CD14-positive monocyte (primary cell): ENCODE measurements at regions not wholly inside any gene's neighbourhood (a gene's known extent, or its start where the extent isn't known, plus 50 kb on each side); places are given as distances from the start of the nearest gene placed in this dataset.

ENCODE experiments used
- DNase-seq, 3 donors: peaks; one replicate each; pipeline ENCODE4 v3.0.0-alpha.2; 2011 to 2022
- H2AFZ ChIP-seq: 2 replicates; pipeline ENCODE4 v1.6.0; 2012; ENCODE audit warnings: mild to moderate bottlenecking, low read depth, low read length, inconsistent platforms; ENCODE audit not compliant: insufficient read depth, poor library complexity, severe bottlenecking
- H3K27ac ChIP-seq, 2 donors: 1 replicate in 1 of 2; 2 replicates in 1 of 2; pipeline ENCODE4 v1.5.1; 2012 to 2013; ENCODE audit warnings: low read length in 2 of 2, control low read depth in 1 of 2, inconsistent platforms in 1 of 2, low read depth in 1 of 2, mild to moderate bottlenecking in 1 of 2
- H3K27me3 ChIP-seq, 2 donors: one replicate each; pipeline versions ENCODE4 v1.6.0 to v1.6.1; 2011 to 2013; ENCODE audit warnings: low read length in 2 of 2; ENCODE audit not compliant: control insufficient read depth in 2 of 2, insufficient read depth in 2 of 2
- H3K36me3 ChIP-seq, 2 donors: replicated peaks in 1 of 2; 1 replicate in 1 of 2; 2 replicates in 1 of 2; pipeline versions ENCODE4 v1.5.1 to v1.6.1; 2012 to 2013; ENCODE audit warnings: low read length in 2 of 2, control low read depth in 1 of 2, inconsistent platforms in 1 of 2, mild to moderate bottlenecking in 1 of 2; ENCODE audit not compliant: insufficient read depth in 2 of 2, control insufficient read depth in 1 of 2
- H3K4me1 ChIP-seq, 2 donors: 1 replicate in 1 of 2; 2 replicates in 1 of 2; pipeline versions ENCODE4 v1.5.1 to v1.6.1; 2012 to 2013; ENCODE audit warnings: low read length in 2 of 2, control low read depth in 1 of 2, inconsistent platforms in 1 of 2, mild to moderate bottlenecking in 1 of 2, moderate library complexity in 1 of 2; ENCODE audit not compliant: insufficient read depth in 2 of 2, control insufficient read depth in 1 of 2
- H3K4me2 ChIP-seq: replicated peaks from 2 replicates; pipeline ENCODE3; 2012; ENCODE audit warnings: low read length, moderate library complexity, mild to moderate bottlenecking; ENCODE audit not compliant: poor library complexity, severe bottlenecking; ENCODE audit errors: extremely low read depth
- H3K4me3 ChIP-seq, 3 experiments: fragments of 200-600 bp in 1 of 3; sonication (generic) in 1 of 3; replicated peaks in 1 of 3; 1 replicate in 2 of 3; 2 replicates in 1 of 3; pipeline ENCODE4 v1.5.1; 2011 to 2013; ENCODE audit warnings: low read length in 3 of 3, mild to moderate bottlenecking in 3 of 3, control low read depth in 2 of 3, low read depth in 2 of 3, inconsistent platforms in 1 of 3, moderate library complexity in 1 of 3
- H3K79me2 ChIP-seq: 2 replicates; pipeline ENCODE4 v1.6.0; 2012; ENCODE audit warnings: mild to moderate bottlenecking, control low read depth, inconsistent platforms, low read length, moderate library complexity; ENCODE audit not compliant: insufficient read depth
- H3K9ac ChIP-seq: 2 replicates; pipeline ENCODE4 v1.6.0; 2017; ENCODE audit warnings: low read length, mild to moderate bottlenecking; ENCODE audit not compliant: insufficient read depth, poor library complexity, severe bottlenecking
- H3K9me3 ChIP-seq, 2 donors: replicated peaks in 1 of 2; 1 replicate in 1 of 2; 2 replicates in 1 of 2; pipeline versions ENCODE4 v1.5.1 to v1.6.1; 2012 to 2013; ENCODE audit warnings: low read length in 2 of 2, control low read depth in 1 of 2; ENCODE audit not compliant: control insufficient read depth in 1 of 2, insufficient read depth in 1 of 2
- H4K20me1 ChIP-seq: 2 replicates; pipeline ENCODE4 v1.6.0; 2012; ENCODE audit warnings: mild to moderate bottlenecking, low read length, control low read depth, moderate library complexity; ENCODE audit not compliant: insufficient read depth
- H3K27ac Mint-ChIP-seq, 7 donors: one replicate each; pipeline ENCODE4 v1.8.0; 2020; ENCODE audit warnings: mild to moderate bottlenecking in 7 of 7, mixed read lengths in 7 of 7, moderate library complexity in 6 of 7, inconsistent platforms in 2 of 7
- H3K27me3 Mint-ChIP-seq, 3 donors: one replicate each; pipeline ENCODE4 v1.8.0; 2021 to 2022; ENCODE audit warnings: low read depth in 3 of 3, mild to moderate bottlenecking in 3 of 3, mixed read lengths in 3 of 3, moderate library complexity in 3 of 3, inconsistent platforms in 1 of 3
- H3K36me3 Mint-ChIP-seq, 2 donors: one replicate each; pipeline ENCODE4 v1.8.0; 2020; ENCODE audit warnings: mixed read lengths in 2 of 2, inconsistent platforms in 1 of 2, mild to moderate bottlenecking in 1 of 2
- H3K4me1 Mint-ChIP-seq: one replicate; pipeline ENCODE4 v1.8.0; 2020; ENCODE audit warnings: mild to moderate bottlenecking, mixed read lengths
- H3K4me3 Mint-ChIP-seq, 2 donors: one replicate each; pipeline ENCODE4 v1.8.0; 2020; ENCODE audit warnings: mild to moderate bottlenecking in 2 of 2, mixed read lengths in 2 of 2, moderate library complexity in 1 of 2
- H3K9me3 Mint-ChIP-seq, 7 donors: one replicate each; pipeline ENCODE4 v1.8.0; 2020 to 2022; ENCODE audit warnings: mixed read lengths in 7 of 7, mild to moderate bottlenecking in 6 of 7, moderate library complexity in 6 of 7, inconsistent platforms in 2 of 7
- WGBS: methylation state at CpG from one replicate; pipeline ENCODE4 v1.1.5; 2013; ENCODE audit warnings: missing lambda C conversion rate; ENCODE audit not compliant: insufficient coverage; 5-methylcytosine and 5-hydroxymethylcytosine counted together
- intact Hi-C, 2 donors: fragments of 100-400 bp; cut with micrococcal nuclease; formaldehyde crosslinking; loops; one replicate each; pipeline versions ENCODE4 v1.15.0 to v1.15.1; 2023
- TF ChIP-seq, protein P1 (sequence below): fragments of 200-600 bp; IDR thresholded peaks from one replicate; pipeline ENCODE4 v1.8.0; 2022; ENCODE audit warnings: antibody characterized with exemption, mild to moderate bottlenecking

DNA sequence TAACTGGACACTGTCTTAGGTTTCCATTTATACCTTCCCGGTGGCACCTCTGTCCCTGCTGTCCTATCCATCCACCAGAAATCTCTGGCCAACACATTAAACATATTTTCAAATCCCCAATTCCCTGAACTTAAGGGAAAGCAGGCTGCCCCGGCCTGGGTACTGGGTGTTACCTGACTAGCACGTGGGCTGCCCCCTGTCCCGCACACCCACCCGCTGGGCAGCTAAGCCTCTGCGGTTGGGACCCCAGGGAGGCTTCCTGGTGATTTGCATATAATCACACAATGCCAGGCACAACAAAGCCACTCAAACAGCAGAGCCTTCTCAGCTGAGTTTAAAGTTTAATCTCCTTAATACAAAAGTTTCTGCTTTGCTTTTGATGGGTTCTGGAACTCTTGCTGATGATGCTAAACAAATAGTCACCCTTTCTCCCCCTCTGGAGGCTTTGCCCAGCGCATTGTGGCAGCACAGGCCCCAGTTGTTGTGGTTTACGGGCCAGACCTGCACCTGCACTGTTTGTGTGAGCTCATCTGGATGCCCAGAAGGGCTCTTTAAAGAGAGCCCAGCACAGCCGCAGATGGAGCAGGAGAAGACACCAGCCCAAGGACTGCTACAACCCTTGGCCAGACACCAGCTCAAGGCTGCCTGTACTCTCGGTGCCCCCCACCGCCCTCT is 59.9 kb upstream of the POU2AF1 start:
- Mint-ChIP-seq H3K27me3 (peaks cover 3 to 10% (median 3%) of the 10 kb centered on the region in 3 donors), H3K9me3 (peaks cover 0 to 2% (median 0%) of the 10 kb centered on the region in 7 donors), H3K4me1 (peaks cover 13% of the 10 kb centered on the region), H3K4me3 (no peak overlapping the region), H3K27ac (no peak overlapping the region), H3K36me3 (no peaks in the 10 kb centered on the region)
- H3K4me2 ChIP-seq, result no peak overlapping the region
- H3K4me3 ChIP-seq, result no peak overlapping the region
- TF ChIP-seq, protein P1, sequence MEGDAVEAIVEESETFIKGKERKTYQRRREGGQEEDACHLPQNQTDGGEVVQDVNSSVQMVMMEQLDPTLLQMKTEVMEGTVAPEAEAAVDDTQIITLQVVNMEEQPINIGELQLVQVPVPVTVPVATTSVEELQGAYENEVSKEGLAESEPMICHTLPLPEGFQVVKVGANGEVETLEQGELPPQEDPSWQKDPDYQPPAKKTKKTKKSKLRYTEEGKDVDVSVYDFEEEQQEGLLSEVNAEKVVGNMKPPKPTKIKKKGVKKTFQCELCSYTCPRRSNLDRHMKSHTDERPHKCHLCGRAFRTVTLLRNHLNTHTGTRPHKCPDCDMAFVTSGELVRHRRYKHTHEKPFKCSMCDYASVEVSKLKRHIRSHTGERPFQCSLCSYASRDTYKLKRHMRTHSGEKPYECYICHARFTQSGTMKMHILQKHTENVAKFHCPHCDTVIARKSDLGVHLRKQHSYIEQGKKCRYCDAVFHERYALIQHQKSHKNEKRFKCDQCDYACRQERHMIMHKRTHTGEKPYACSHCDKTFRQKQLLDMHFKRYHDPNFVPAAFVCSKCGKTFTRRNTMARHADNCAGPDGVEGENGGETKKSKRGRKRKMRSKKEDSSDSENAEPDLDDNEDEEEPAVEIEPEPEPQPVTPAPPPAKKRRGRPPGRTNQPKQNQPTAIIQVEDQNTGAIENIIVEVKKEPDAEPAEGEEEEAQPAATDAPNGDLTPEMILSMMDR, result no peak
- H3K79me2 ChIP-seq, result no peaks in the 10 kb centered on the region
- no peak overlapping the region for H3K9ac ChIP-seq
- H3K4me1 ChIP-seq, result no peaks in the 10 kb centered on the region
- no peaks in the 10 kb centered on the region for H3K27me3 ChIP-seq
- no peaks in the 10 kb centered on the region for H4K20me1 ChIP-seq
- H2AFZ ChIP-seq, result no peak overlapping the region
- WGBS, result 81% methylated on average over 11 of the region's 11 CpGs
- H3K9me3 ChIP-seq, result no peaks in the 10 kb centered on the region
- no peak for DNase-seq
- H3K36me3 ChIP-seq, result no peaks in the 10 kb centered on the region
- intact Hi-C loops, result no loop called here
- H3K27ac ChIP-seq, result no peak overlapping the region

DNA sequence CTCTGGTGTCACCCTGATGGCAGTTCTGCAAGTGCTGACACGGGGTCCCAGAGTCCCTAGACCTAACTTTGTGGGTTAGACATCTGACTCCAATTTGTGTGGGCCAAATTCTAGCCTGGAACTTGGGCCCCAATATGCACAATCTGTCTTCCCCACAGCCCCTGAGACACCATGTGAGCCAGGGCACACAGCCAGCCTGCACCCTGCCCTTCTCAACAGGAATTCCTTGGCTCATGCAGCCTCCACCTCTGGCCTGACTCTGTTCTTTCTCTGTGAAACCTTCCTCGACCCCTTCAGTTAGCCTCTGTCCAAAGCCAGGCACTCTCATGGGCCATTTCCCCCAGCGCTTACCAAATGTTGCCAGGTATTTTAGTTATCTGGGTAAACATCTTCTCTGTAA is 59.1 kb upstream of the POU2AF1 start:
- TF ChIP-seq, protein P1, result no peak
- Histone ChIP-seq H2AFZ (no peak overlapping the region), H3K27ac (no peak overlapping the region), H3K4me1 (no peaks in the 10 kb centered on the region), H3K4me2 (no peak overlapping the region), H3K9ac (no peak overlapping the region), H3K9me3 (no peaks in the 10 kb centered on the region), H3K36me3 (no peaks in the 10 kb centered on the region), H3K27me3 (no peaks in the 10 kb centered on the region), H4K20me1 (no peaks in the 10 kb centered on the region), H3K4me3 (no peak overlapping the region), H3K79me2 (no peaks in the 10 kb centered on the region)
- no peak overlapping the region for H3K27ac Mint-ChIP-seq
- no peaks in the 10 kb centered on the region for H3K36me3 Mint-ChIP-seq
- DNase-seq, result no peak
- WGBS, result 100% methylated on average over 1 of the region's 3 CpGs
- H3K4me3 Mint-ChIP-seq, result no peak overlapping the region
- H3K4me1 Mint-ChIP-seq, result peaks cover 13% of the 10 kb centered on the region
- peaks cover 0 to 2% (median 0%) of the 10 kb centered on the region in 7 donors for H3K9me3 Mint-ChIP-seq
- intact Hi-C loops, result no loop called here
- peaks cover 3 to 10% (median 3%) of the 10 kb centered on the region in 3 donors for H3K27me3 Mint-ChIP-seq
